Fibroblast of lung (primary cell): ENCODE measurements at regions not wholly inside any gene's neighbourhood (a gene's known extent, or its start where the extent isn't known, plus 50 kb on each side); places are given as distances from the start of the nearest gene placed in this dataset.

Source experiments
- DNase-seq, 2 donors: peaks; one replicate each; pipeline versions ENCODE4 v3.0.0 to v3.0.0-alpha.2; 2010; ENCODE audit warnings: low read depth in 2 of 2
- H2AFZ ChIP-seq: 2 replicates; pipeline ENCODE4 v1.5.1; 2012; ENCODE audit warnings: low read length, control low read depth, inconsistent platforms
- H3K27ac ChIP-seq: 2 replicates; pipeline ENCODE4 v1.5.1; 2011; ENCODE audit warnings: low read length, control low read depth; ENCODE audit not compliant: insufficient read depth
- H3K27me3 ChIP-seq: 2 replicates; pipeline ENCODE4 v1.5.1; 2011; ENCODE audit warnings: mild to moderate bottlenecking, low read length; ENCODE audit not compliant: control insufficient read depth, insufficient read depth
- H3K36me3 ChIP-seq: 2 replicates; pipeline ENCODE4 v1.5.1; 2011; ENCODE audit warnings: low read length; ENCODE audit not compliant: control insufficient read depth, insufficient read depth
- H3K4me1 ChIP-seq: 2 replicates; pipeline ENCODE4 v1.5.1; 2011; ENCODE audit warnings: low read length; ENCODE audit not compliant: control insufficient read depth, insufficient read depth; ENCODE audit errors: extremely low read depth
- H3K4me2 ChIP-seq: 2 replicates; pipeline ENCODE4 v1.5.1; 2011; ENCODE audit warnings: low read length, control low read depth; ENCODE audit not compliant: insufficient read depth; ENCODE audit errors: extremely low read depth
- H3K4me3 ChIP-seq, 4 experiments: fragments of 200-600 bp in 1 of 4; sonication (generic) in 1 of 4; replicated peaks in 1 of 4; 2 replicates each; pipeline ENCODE4 v1.5.1; 2011 to 2016; ENCODE audit warnings: low read length in 4 of 4, low read depth in 3 of 4, mild to moderate bottlenecking in 3 of 4, control low read depth in 2 of 4, inconsistent platforms in 1 of 4, mixed read lengths in 1 of 4; ENCODE audit not compliant: insufficient read depth in 1 of 4; ENCODE audit errors: control extremely low read depth in 1 of 4
- H3K79me2 ChIP-seq: 2 replicates; pipeline ENCODE4 v1.5.1; 2012; ENCODE audit warnings: mild to moderate bottlenecking, low read length, inconsistent platforms; ENCODE audit not compliant: control insufficient read depth, insufficient read depth
- H3K9ac ChIP-seq: 2 replicates; pipeline ENCODE4 v1.5.1; 2011; ENCODE audit warnings: mild to moderate bottlenecking, low read length, control low read depth; ENCODE audit not compliant: insufficient read depth
- H3K9me3 ChIP-seq: 2 replicates; pipeline ENCODE4 v1.5.1; 2012; ENCODE audit warnings: low read depth, low read length; ENCODE audit not compliant: control insufficient read depth, insufficient read depth
- H4K20me1 ChIP-seq: 2 replicates; pipeline ENCODE4 v1.5.1; 2011; ENCODE audit warnings: low read length; ENCODE audit not compliant: control insufficient read depth, insufficient read depth; ENCODE audit errors: extremely low read depth
- EZH2 ChIP-seq: IDR thresholded peaks from 2 replicates; pipeline ENCODE4 v1.5.1; 2012; ENCODE audit warnings: low read length, control low read depth, mild to moderate bottlenecking; ENCODE audit errors: missing control alignments
- TF ChIP-seq, protein P1 (sequence below), 2 donors: IDR thresholded peaks in 1 of 2; conservative IDR thresholded peaks in 1 of 2; 1 replicate in 1 of 2; 2 replicates in 1 of 2; pipeline ENCODE4 v1.5.1; 2011 to 2012; ENCODE audit warnings: low read length in 2 of 2, control low read depth in 1 of 2, inconsistent platforms in 1 of 2, low read depth in 1 of 2, mild to moderate bottlenecking in 1 of 2

DNA sequence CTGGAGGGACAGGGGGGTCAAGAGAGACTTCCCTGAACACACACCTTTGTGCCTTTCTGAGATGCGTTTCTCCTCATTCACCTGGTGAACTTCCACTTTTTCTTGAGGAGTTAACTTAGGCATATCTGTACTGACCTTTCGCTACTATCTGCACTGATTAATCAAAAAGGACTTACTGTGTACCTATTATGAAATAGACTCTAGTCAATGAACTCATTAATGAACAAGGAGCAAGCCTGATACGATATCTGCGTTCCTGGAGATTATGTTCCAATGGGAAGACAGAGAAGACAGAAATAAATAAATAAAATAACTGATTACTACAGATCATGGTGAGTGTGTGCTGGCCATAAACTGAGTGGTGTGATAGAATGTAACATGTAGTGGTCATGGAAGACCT lies 157.2 kb upstream of the TBL1XR1 start:
- no peak overlapping the region for H3K4me2 ChIP-seq
- H3K79me2 ChIP-seq, result no peaks in the 10 kb centered on the region
- no peaks in the 10 kb centered on the region for H3K9me3 ChIP-seq
- no peak overlapping the region for H2AFZ ChIP-seq
- H3K4me1 ChIP-seq, result peaks cover 11% of the 10 kb centered on the region
- no peaks in the 10 kb centered on the region for H3K27me3 ChIP-seq
- H3K9ac ChIP-seq, result no peak overlapping the region
- H3K27ac ChIP-seq, result no peak overlapping the region
- no peak for DNase-seq
- no peak overlapping the region for H3K4me3 ChIP-seq
- no peaks in the 10 kb centered on the region for H4K20me1 ChIP-seq
- no peak for TF ChIP-seq EZH2
- TF ChIP-seq, protein P1, sequence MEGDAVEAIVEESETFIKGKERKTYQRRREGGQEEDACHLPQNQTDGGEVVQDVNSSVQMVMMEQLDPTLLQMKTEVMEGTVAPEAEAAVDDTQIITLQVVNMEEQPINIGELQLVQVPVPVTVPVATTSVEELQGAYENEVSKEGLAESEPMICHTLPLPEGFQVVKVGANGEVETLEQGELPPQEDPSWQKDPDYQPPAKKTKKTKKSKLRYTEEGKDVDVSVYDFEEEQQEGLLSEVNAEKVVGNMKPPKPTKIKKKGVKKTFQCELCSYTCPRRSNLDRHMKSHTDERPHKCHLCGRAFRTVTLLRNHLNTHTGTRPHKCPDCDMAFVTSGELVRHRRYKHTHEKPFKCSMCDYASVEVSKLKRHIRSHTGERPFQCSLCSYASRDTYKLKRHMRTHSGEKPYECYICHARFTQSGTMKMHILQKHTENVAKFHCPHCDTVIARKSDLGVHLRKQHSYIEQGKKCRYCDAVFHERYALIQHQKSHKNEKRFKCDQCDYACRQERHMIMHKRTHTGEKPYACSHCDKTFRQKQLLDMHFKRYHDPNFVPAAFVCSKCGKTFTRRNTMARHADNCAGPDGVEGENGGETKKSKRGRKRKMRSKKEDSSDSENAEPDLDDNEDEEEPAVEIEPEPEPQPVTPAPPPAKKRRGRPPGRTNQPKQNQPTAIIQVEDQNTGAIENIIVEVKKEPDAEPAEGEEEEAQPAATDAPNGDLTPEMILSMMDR (conservative IDR thresholded peaks at IDR 0.05 in 1 of 2, IDR thresholded peaks at IDR 0.05 in 1 of 2; ENCODE audit: low read depth in 1 of 2, low read length in 2 of 2), result no peak
- no peaks in the 10 kb centered on the region for H3K36me3 ChIP-seq

GRCh38 chr3:177356113-177356512 lies 158.8 kb upstream of the TBL1XR1 start:
- Histone ChIP-seq H3K9ac (no peak overlapping the region), H3K79me2 (no peaks in the 10 kb centered on the region), H3K9me3 (no peaks in the 10 kb centered on the region), H3K27ac (no peak overlapping the region), H3K27me3 (no peaks in the 10 kb centered on the region), H3K4me2 (no peak overlapping the region), H4K20me1 (no peaks in the 10 kb centered on the region), H3K36me3 (no peaks in the 10 kb centered on the region), H3K4me3 (no peak overlapping the region), H3K4me1 (peaks cover 20% of the 10 kb centered on the region), H2AFZ (no peak overlapping the region)
- DNase-seq, result no peak
- TF ChIP-seq EZH2, result no peak
- TF ChIP-seq, protein P1 (conservative IDR thresholded peaks at IDR 0.05 in 1 of 2, IDR thresholded peaks at IDR 0.05 in 1 of 2; ENCODE audit: low read depth in 1 of 2, low read length in 2 of 2), result no peak

- Histone ChIP-seq H3K79me2 (no peaks in the 10 kb centered on the region), H3K9ac (no peak overlapping the region), H3K4me1 (peaks cover 21% of the 10 kb centered on the region), H3K27me3 (no peaks in the 10 kb centered on the region), H3K27ac (peak overlapping the region; percentile 85), H3K4me3 (no peak overlapping the region), H4K20me1 (no peaks in the 10 kb centered on the region), H3K36me3 (no peaks in the 10 kb centered on the region), H2AFZ (no peak overlapping the region), H3K4me2 (peak overlapping the region; percentile 81), H3K9me3 (no peaks in the 10 kb centered on the region)
- peak in 1 of 2 donors; percentile 42 for DNase-seq
- TF ChIP-seq, protein P1 (conservative IDR thresholded peaks at IDR 0.05 in 1 of 2, IDR thresholded peaks at IDR 0.05 in 1 of 2; ENCODE audit: low read depth in 1 of 2, low read length in 2 of 2), result no peak
- no peak for TF ChIP-seq EZH2
These were observed 159.7 kb upstream of the TBL1XR1 start for GRCh38 chr3:177356952-177357351.
